HG03442 (cell line): ENCODE measurements at regions not wholly inside any gene's neighbourhood (a gene's known extent, or its start where the extent isn't known, plus 50 kb on each side); places are given as distances from the start of the nearest gene placed in this dataset.
A peak's percentile ranks its signal among the peaks of the same experiment; 100 is the strongest.
"Not testable (repeated sequence)": the region's sequence is repeated elsewhere in the genome, so short reads cannot be mapped to it uniquely, and the experiment has no call there.

Experiments
- ATAC-seq: cut with Tn5 transposase; IDR thresholded peaks from one replicate; pipeline ENCODE4 v1.9.1; 2021; ENCODE audit warnings: mild to moderate bottlenecking, moderate library complexity; ENCODE audit not compliant: unreplicated experiment

GRCh38 chr7:86592185-86592584 is 51.5 kb upstream of the GRM3 start:
- ATAC-seq, result peak; percentile 54

- no peak for ATAC-seq
Observed at GRCh38 chr7:86574006-86574405, 69.7 kb upstream of the GRM3 start.

- ATAC-seq, result no peak
Observed at GRCh38 chr7:86558680-86559501, 84.8 kb upstream of the GRM3 start.

- no peak for ATAC-seq
Observed at GRCh38 chr7:86534641-86535040, 109.1 kb upstream of the GRM3 start.

- ATAC-seq, result no peak
Observed at GRCh38 chr7:86504229-86504628, 139.5 kb upstream of the GRM3 start.

GRCh38 chr7:86499986-86500385 is 143.7 kb upstream of the GRM3 start:
- ATAC-seq, result no peak

- ATAC-seq, result peak; percentile 77
Observed at GRCh38 chr7:86485827-86486226, 157.9 kb upstream of the GRM3 start.

GRCh38 chr7:86479144-86479543 is 164.6 kb upstream of the GRM3 start:
- no peak for ATAC-seq

GRCh38 chr7:86477343-86477935 is 166.3 kb upstream of the GRM3 start:
- ATAC-seq, result no peak

- ATAC-seq, result no peak
Observed at GRCh38 chr7:86470763-86471162, 172.9 kb upstream of the GRM3 start.

- peak; percentile 99 for ATAC-seq
Observed at GRCh38 chr7:86469680-86470295, 173.9 kb upstream of the GRM3 start.

GRCh38 chr7:86454753-86455152 is 189.0 kb upstream of the GRM3 start:
- no peak for ATAC-seq

- no peak for ATAC-seq
Observed at GRCh38 chr7:86453454-86453853, 190.3 kb upstream of the GRM3 start.

GRCh38 chr7:86448856-86449255 is 194.9 kb upstream of the GRM3 start:
- no peak for ATAC-seq

- ATAC-seq, result no peak
Observed at GRCh38 chr7:86445285-86445684, 198.4 kb upstream of the GRM3 start.

- no peak for ATAC-seq
Observed at GRCh38 chr7:86444245-86444644, 199.5 kb upstream of the GRM3 start.

GRCh38 chr7:86440420-86440819 is 203.3 kb upstream of the GRM3 start:
- not testable (repeated sequence) for ATAC-seq

- ATAC-seq, result no peak
Observed at GRCh38 chr7:86437951-86438450, 205.7 kb upstream of the GRM3 start.

- no peak for ATAC-seq
Observed at GRCh38 chr7:86431761-86432160, 211.9 kb upstream of the GRM3 start.

- ATAC-seq, result no peak
Observed at GRCh38 chr7:86411814-86412213, 231.9 kb upstream of the GRM3 start.

- no peak for ATAC-seq
Observed at GRCh38 chr7:86407291-86407690, 236.4 kb upstream of the GRM3 start.

- ATAC-seq, result no peak
Observed at GRCh38 chr7:86391813-86392212, 251.9 kb upstream of the GRM3 start.
